Stimulated activated effector memory CD8-positive, alpha-beta T cell treated with anti-CD3 and anti-CD28 coated beads, Interleukin-12 subunit alpha, Interleukin-12 subunit beta, amount 100 ng/mL, for 72 hours (primary cell): ENCODE measurements at regions not wholly inside any gene's neighbourhood (a gene's known extent, or its start where the extent isn't known, plus 50 kb on each side); places are given as distances from the start of the nearest gene placed in this dataset.

ENCODE experiments used
- ATAC-seq: fragments of 150-1000 bp; cut with Tn5 transposase; 2 replicates; pipeline ENCODE4 v1.10.0; 2021
- DNase-seq, 2 donors: peaks; one replicate each; pipeline ENCODE4 v3.0.0; 2021 to 2022; ENCODE audit warnings: low spot score in 2 of 2
- H3K27ac Mint-ChIP-seq: one replicate; pipeline ENCODE4 v1.8.0; 2022; ENCODE audit warnings: mild to moderate bottlenecking, mixed read lengths
- H3K36me3 Mint-ChIP-seq: one replicate; pipeline ENCODE4 v1.8.0; 2022; ENCODE audit warnings: mild to moderate bottlenecking, mixed read lengths
- H3K4me1 Mint-ChIP-seq: one replicate; pipeline ENCODE4 v1.8.0; 2022; ENCODE audit warnings: mixed read lengths
- H3K4me3 Mint-ChIP-seq: one replicate; pipeline ENCODE4 v1.8.0; 2022; ENCODE audit warnings: mild to moderate bottlenecking, mixed read lengths
- H3K9me3 Mint-ChIP-seq: one replicate; pipeline ENCODE4 v1.8.0; 2022; ENCODE audit warnings: mixed read lengths

- Mint-ChIP-seq H3K27ac (no peak overlapping the region), H3K4me3 (no peak overlapping the region), H3K9me3 (no peaks in the 10 kb centered on the region), H3K4me1 (no peaks in the 10 kb centered on the region), H3K36me3 (no peaks in the 10 kb centered on the region)
- no peak for ATAC-seq
- no peak for DNase-seq
Measured at GRCh38 chrY:8488955-8489354, 848.3 kb upstream of the TSPY4 start.

- Mint-ChIP-seq H3K36me3 (no peaks in the 10 kb centered on the region), H3K27ac (no peak overlapping the region), H3K9me3 (no peaks in the 10 kb centered on the region), H3K4me3 (no peak overlapping the region), H3K4me1 (no peaks in the 10 kb centered on the region)
- DNase-seq (no peak), ATAC-seq (no peak)
Measured at GRCh38 chrY:8489880-8490630, 847.2 kb upstream of the TSPY4 start.

DNA sequence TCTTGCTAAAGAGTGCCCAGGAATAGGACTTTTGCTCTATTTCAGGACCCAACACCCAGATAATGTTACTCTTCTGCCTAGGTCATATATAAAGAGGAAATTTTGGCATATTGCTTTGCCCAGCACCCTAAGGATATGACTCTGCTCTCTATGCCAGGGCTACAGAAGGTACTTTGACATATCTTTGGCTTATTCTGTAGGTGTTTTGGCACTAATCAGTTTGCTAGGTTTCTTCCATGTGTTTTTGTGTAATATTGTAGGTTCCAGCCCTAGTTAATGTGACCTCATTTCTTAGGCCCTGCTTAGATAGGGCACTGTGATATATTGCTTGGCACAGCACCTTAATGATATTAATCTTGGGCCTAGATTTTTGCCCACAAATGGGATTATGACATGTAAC is 842.9 kb upstream of the TSPY4 start:
- ATAC-seq, result no peak
- no peaks in the 10 kb centered on the region for H3K36me3 Mint-ChIP-seq

GRCh38 chrY:8495243-8495642 is 842.0 kb upstream of the TSPY4 start:
- Mint-ChIP-seq H3K9me3 (no peaks in the 10 kb centered on the region), H3K4me3 (no peak overlapping the region), H3K36me3 (no peaks in the 10 kb centered on the region), H3K4me1 (no peaks in the 10 kb centered on the region), H3K27ac (no peak overlapping the region)
- DNase-seq (no peak), ATAC-seq (no peak)

More for the DNA sequence above, 842.9 kb upstream of the TSPY4 start:
- H3K4me1 Mint-ChIP-seq, result no peaks in the 10 kb centered on the region
- no peak overlapping the region for H3K4me3 Mint-ChIP-seq
- no peak for DNase-seq
- no peaks in the 10 kb centered on the region for H3K9me3 Mint-ChIP-seq
- no peak overlapping the region for H3K27ac Mint-ChIP-seq

DNA sequence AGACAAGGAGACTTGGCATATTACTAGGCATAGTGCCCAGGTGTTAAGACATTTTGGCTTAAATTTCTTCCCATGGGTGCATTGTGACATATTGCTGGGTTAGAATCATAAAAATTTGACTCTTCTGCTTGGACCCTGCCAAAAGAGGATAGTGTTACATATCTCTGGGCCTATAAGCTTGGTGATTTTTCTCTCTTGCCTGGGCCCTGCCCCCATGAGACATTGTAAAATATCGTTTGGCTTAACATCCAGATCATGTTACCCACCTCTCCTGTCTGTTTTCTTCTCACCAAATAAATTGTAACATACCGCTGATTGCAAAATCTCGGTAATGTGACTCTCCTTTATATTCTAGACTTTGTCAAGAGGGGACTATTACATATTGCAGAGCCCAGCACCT is 836.4 kb upstream of the TSPY4 start:
- Mint-ChIP-seq H3K4me1 (no peaks in the 10 kb centered on the region), H3K4me3 (no peak overlapping the region), H3K27ac (no peak overlapping the region), H3K36me3 (no peaks in the 10 kb centered on the region), H3K9me3 (no peaks in the 10 kb centered on the region)
- DNase-seq (no peak), ATAC-seq (no peak)

GRCh38 chrY:8533468-8533867 is 803.8 kb upstream of the TSPY4 start:
- no peak overlapping the region for H3K4me3 Mint-ChIP-seq
- H3K4me1 Mint-ChIP-seq, result no peaks in the 10 kb centered on the region
- H3K36me3 Mint-ChIP-seq, result no peaks in the 10 kb centered on the region
- ATAC-seq, result no peak
- H3K27ac Mint-ChIP-seq, result no peak overlapping the region
- no peaks in the 10 kb centered on the region for H3K9me3 Mint-ChIP-seq
- DNase-seq, result no peak

- no peak overlapping the region for H3K4me3 Mint-ChIP-seq
- no peak for ATAC-seq
Measured at GRCh38 chrY:8535704-8536103, 801.6 kb upstream of the TSPY4 start.

DNA sequence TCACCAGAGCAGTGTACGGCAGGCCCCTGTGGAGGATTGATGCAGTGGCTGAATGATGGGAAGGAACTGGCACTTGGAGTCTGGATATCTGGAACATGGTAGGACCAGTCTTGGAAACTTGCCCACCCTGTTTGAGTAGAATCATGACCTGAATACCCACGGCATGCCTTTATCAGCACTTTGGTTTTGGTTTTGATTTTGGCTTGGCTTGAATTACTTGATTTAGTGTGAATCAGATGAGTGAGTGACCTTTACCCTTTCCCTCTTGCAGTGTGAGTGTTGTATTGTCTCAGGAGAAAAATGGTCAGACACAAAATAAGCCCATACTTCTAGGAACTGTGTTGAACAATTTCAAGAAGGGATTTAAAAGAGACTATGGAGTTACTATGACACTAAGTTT is 801.0 kb upstream of the TSPY4 start:
- no peak overlapping the region for H3K4me3 Mint-ChIP-seq
- H3K4me1 Mint-ChIP-seq, result no peaks in the 10 kb centered on the region
- H3K36me3 Mint-ChIP-seq, result no peaks in the 10 kb centered on the region
- H3K27ac Mint-ChIP-seq, result no peak overlapping the region
- DNase-seq (no peak), ATAC-seq (no peak)
- no peaks in the 10 kb centered on the region for H3K9me3 Mint-ChIP-seq

More at GRCh38 chrY:8535704-8536103, 801.6 kb upstream of the TSPY4 start:
- Mint-ChIP-seq H3K36me3 (no peaks in the 10 kb centered on the region), H3K9me3 (no peaks in the 10 kb centered on the region), H3K27ac (no peak overlapping the region), H3K4me1 (no peaks in the 10 kb centered on the region)
- no peak for DNase-seq

GRCh38 chrY:8541306-8541705 is 796.0 kb upstream of the TSPY4 start:
- Mint-ChIP-seq H3K36me3 (no peaks in the 10 kb centered on the region), H3K4me1 (no peaks in the 10 kb centered on the region), H3K9me3 (no peaks in the 10 kb centered on the region), H3K4me3 (no peak overlapping the region), H3K27ac (no peak overlapping the region)
- no peak for ATAC-seq
- DNase-seq, result no peak

DNA sequence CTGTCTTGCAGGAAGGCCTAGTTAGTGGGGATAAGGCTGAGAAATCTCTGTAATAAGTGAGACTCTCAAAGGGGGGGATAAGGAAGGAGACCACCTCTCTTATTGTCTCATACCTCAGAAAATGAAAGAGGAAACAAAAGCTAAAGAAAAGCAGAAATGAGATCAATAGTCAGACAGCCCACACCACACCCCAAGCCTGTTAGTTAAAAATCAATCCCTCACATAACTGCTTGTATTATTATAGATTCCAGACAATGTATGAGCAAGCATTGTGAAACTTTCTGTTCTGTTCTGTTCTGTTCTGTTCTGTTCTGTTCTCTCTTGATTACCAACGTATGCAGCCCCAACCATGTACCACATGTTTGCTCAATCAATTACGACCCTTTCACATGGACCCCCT is 792.5 kb upstream of the TSPY4 start:
- Mint-ChIP-seq H3K9me3 (no peaks in the 10 kb centered on the region), H3K4me3 (no peak overlapping the region), H3K36me3 (no peaks in the 10 kb centered on the region), H3K27ac (no peak overlapping the region), H3K4me1 (no peaks in the 10 kb centered on the region)
- no peak for DNase-seq
- no peak for ATAC-seq

- ATAC-seq, result no peak
- no peak overlapping the region for H3K4me3 Mint-ChIP-seq
- H3K9me3 Mint-ChIP-seq, result no peaks in the 10 kb centered on the region
- no peaks in the 10 kb centered on the region for H3K4me1 Mint-ChIP-seq
- no peak overlapping the region for H3K27ac Mint-ChIP-seq
- H3K36me3 Mint-ChIP-seq, result no peaks in the 10 kb centered on the region
- DNase-seq, result no peak
Measured at GRCh38 chrY:8547931-8548330, 789.3 kb upstream of the TSPY4 start.

DNA sequence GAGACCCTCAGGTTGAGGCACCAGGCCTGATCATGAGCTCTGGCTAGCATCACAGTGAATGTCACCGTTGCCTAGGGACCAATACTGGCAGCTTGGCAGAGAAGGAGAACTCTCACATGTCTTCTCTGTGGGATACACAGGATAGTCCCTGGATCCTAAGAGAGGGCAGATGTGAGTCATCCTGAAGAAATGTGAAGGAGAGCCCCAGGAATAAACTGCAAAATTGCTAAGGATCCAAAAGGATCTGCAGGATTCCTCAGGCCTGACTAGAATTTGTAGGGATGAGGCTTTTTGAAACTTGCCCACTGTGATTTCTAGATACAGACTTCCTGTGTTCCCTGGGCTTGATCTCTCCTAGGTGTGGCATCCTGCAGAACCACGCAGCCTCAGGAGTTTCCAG is 785.9 kb upstream of the TSPY4 start:
- Mint-ChIP-seq H3K4me3 (no peak overlapping the region), H3K36me3 (no peaks in the 10 kb centered on the region)

DNA sequence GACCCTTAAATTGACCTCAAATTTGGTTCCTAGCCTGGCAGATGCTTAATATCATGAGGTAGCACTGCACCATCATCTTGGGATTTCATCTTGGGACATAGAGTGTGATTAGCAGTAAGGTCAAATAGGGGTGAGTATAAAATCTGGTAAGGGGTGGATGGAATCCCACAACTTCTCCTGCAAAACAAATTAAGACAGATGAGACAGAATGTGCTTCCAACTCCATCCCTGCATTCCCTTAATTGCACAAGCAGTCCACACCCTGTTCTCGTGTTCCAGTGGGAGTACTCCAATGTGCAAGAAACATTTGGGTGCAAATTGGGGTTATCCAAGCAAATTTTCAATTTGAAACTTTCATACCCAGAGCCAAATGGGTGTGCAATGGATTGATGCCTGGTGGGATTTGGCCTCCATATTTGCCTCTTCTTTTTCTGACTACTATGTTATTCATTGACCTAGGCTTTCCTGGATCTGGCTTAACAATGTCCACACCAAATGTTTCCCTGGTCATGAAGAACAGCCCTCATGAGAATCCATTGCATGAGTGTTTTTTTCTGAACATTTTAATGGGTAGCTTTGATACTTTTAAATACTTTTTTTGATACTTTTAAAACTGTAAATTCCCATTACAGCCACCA is 785.0 kb upstream of the TSPY4 start:
- DNase-seq, result no peak
- no peak overlapping the region for H3K27ac Mint-ChIP-seq
- H3K4me1 Mint-ChIP-seq, result no peaks in the 10 kb centered on the region

More for the DNA sequence above, 785.9 kb upstream of the TSPY4 start:
- Mint-ChIP-seq H3K4me1 (no peaks in the 10 kb centered on the region), H3K27ac (no peak overlapping the region), H3K9me3 (no peaks in the 10 kb centered on the region)
- ATAC-seq (no peak), DNase-seq (no peak)

DNA sequence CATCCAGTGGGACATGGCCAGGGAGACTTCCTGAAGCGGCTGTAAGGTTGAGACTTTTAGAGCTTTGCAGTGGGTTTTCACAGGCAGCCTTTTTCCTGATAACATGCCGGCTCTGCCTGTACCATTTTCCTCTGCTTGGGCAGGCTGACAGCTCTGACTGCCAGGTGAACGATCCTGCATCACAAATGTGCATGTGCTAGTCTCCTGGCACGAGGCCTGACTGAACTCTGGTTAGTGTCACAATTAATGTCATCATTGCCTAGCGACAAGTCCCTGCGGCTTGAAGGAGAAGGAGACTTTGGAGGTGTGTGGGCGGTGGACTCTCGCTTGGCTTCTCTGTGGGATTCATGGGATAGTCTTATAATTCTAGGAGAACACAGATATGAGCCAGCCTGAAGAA is 783.6 kb upstream of the TSPY4 start:
- Mint-ChIP-seq H3K4me1 (no peaks in the 10 kb centered on the region), H3K4me3 (no peak overlapping the region), H3K27ac (no peak overlapping the region), H3K9me3 (peaks cover 3% of the 10 kb centered on the region), H3K36me3 (no peaks in the 10 kb centered on the region)
- no peak for ATAC-seq
- no peak for DNase-seq

More for the DNA sequence above, 785.0 kb upstream of the TSPY4 start:
- Mint-ChIP-seq H3K4me3 (no peak overlapping the region), H3K36me3 (no peaks in the 10 kb centered on the region), H3K9me3 (no peaks in the 10 kb centered on the region)
- no peak for ATAC-seq

DNA sequence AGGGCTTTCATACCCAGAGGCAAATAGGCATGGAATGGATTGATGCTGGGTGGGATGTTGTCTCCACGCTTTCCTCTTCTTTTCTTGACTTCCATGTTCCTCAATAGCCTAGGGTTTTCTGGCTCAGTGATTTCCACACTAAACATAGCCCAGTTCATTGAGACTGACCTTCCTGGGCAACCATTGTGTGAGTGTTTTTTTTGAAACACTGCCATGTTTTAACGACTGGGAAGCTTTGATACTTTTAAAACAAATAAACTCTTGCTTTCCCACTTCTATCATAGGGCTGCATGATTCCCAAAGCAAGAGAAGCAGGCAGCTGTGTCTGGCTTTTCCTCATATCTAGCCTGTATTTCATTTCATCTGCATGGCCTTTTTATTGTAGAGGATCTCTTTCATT is 775.9 kb upstream of the TSPY4 start:
- DNase-seq (no peak), ATAC-seq (no peak)
- H3K4me1 Mint-ChIP-seq, result no peaks in the 10 kb centered on the region
- H3K9me3 Mint-ChIP-seq, result peaks cover 3% of the 10 kb centered on the region
- H3K27ac Mint-ChIP-seq, result no peak overlapping the region
- no peaks in the 10 kb centered on the region for H3K36me3 Mint-ChIP-seq
- H3K4me3 Mint-ChIP-seq, result no peak overlapping the region

- Mint-ChIP-seq H3K27ac (no peak overlapping the region), H3K36me3 (no peaks in the 10 kb centered on the region), H3K4me3 (no peak overlapping the region), H3K9me3 (peaks cover 3% of the 10 kb centered on the region), H3K4me1 (no peaks in the 10 kb centered on the region)
- no peak for ATAC-seq
- no peak for DNase-seq
Measured at GRCh38 chrY:8562456-8563090, 774.7 kb upstream of the TSPY4 start.
